ENCODE measurements at regions not wholly inside any gene's neighbourhood (a gene's known extent, or its start where the extent isn't known, plus 50 kb on each side); places are given as distances from the start of the nearest gene placed in this dataset.

DNA sequence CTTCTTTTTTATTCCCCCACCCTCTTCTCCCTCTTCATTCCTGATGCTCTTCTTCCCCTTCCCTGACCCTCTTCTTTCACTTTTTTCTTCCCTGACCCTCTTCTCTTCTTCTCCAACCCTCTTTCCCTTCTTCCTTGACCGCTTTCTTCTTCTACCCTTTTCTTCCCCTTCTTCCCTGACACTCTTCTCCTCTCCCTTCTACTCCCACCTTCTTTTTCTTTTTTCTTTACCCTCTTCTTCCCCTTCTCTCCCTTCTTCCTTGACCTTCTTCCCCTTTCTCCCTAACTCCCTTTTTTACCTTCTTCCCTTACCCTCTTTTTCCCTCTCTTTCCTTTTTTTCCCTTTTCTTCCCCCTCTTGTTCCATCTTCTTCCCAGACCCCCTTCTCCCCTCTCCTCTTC lies 931.3 kb downstream of the UQCRFS1 start:
- DNase-seq (ENCODE audit: low read depth, low spot score), result no peak
- Histone ChIP-seq H3K27ac (ENCODE audit: low read length) (no peak overlapping the region), H3K4me3 (ENCODE audit: low read length) (no peak overlapping the region), H3K9me3 (ENCODE audit: control insufficient read depth, insufficient read depth, low read length) (no peaks in the 10 kb centered on the region), H3K27me3 (ENCODE audit: control insufficient read depth, insufficient read depth, low read length) (no peaks in the 10 kb centered on the region), H3K36me3 (ENCODE audit: control insufficient read depth, insufficient read depth, low read length) (no peaks in the 10 kb centered on the region), H3K4me1 (ENCODE audit: control insufficient read depth, insufficient read depth, low read length) (no peaks in the 10 kb centered on the region)
- WGBS (ENCODE audit: insufficient coverage, insufficient read length), result no CpG with 5 or more reads among the region's 1 CpG

DNA sequence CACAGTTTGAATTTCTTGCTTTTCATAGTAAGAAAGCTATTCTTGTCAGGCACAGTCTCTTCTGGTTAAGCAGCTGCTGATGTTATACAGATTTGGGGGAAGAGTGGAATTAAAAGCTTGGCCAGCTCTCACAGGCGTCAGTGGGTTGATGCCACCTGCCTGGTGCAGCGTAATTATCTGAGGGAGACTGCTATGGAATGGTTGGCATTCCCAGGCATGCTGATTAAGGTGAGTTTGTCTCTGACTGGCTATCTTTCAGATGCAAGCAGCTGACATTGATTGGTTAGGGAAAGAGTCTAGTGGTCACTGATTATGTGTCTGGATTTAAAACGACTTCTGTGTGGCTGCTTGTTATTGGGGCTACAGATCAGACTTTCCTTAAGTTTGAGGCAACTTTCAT lies 948.4 kb downstream of the UQCRFS1 start:
- WGBS (ENCODE audit: insufficient coverage, insufficient read length), result no CpG with 5 or more reads among the region's 3 CpGs
- no peak for DNase-seq (ENCODE audit: low read depth, low spot score)
- no peaks in the 10 kb centered on the region for H3K9me3 ChIP-seq (ENCODE audit: control insufficient read depth, insufficient read depth, low read length)
- H3K4me3 ChIP-seq (ENCODE audit: low read length), result no peak overlapping the region
- no peaks in the 10 kb centered on the region for H3K36me3 ChIP-seq (ENCODE audit: control insufficient read depth, insufficient read depth, low read length)
- H3K4me1 ChIP-seq (ENCODE audit: control insufficient read depth, insufficient read depth, low read length), result peaks cover 2% of the 10 kb centered on the region; the same call in 1 of the 2 replicates
- H3K27me3 ChIP-seq (ENCODE audit: control insufficient read depth, insufficient read depth, low read length), result no peaks in the 10 kb centered on the region
- no peak overlapping the region for H3K27ac ChIP-seq (ENCODE audit: low read length)

DNA sequence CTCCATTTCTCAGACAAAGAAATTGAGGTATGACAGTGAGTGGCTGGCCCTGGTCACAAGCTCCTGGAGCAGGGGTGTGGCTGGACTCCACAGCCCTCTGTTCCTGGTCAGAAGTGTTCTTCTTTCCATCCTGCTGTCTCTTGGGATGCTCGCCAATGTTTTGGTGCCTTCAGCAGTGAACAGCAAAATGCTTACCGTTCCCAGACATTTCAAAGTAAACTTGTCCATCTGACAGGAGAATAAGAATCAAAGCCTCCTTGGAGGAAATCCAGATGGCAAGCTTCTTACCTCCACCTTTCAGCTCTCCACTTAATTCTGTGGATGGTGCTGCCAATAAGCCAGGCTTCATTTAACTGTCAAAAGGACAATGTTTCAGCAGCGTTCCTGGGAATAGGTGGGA lies 954.1 kb downstream of the UQCRFS1 start:
- Histone ChIP-seq H3K36me3 (ENCODE audit: control insufficient read depth, insufficient read depth, low read length) (no peaks in the 10 kb centered on the region), H3K9me3 (ENCODE audit: control insufficient read depth, insufficient read depth, low read length) (no peaks in the 10 kb centered on the region), H3K4me1 (ENCODE audit: control insufficient read depth, insufficient read depth, low read length) (peaks cover 2% of the 10 kb centered on the region; the same call in 1 of the 2 replicates), H3K27ac (ENCODE audit: low read length) (no peak overlapping the region), H3K4me3 (ENCODE audit: low read length) (no peak overlapping the region), H3K27me3 (ENCODE audit: control insufficient read depth, insufficient read depth, low read length) (no peaks in the 10 kb centered on the region)
- no CpG with 5 or more reads among the region's 3 CpGs for WGBS (ENCODE audit: insufficient coverage, insufficient read length)
- DNase-seq (ENCODE audit: low read depth, low spot score), result no peak

DNA sequence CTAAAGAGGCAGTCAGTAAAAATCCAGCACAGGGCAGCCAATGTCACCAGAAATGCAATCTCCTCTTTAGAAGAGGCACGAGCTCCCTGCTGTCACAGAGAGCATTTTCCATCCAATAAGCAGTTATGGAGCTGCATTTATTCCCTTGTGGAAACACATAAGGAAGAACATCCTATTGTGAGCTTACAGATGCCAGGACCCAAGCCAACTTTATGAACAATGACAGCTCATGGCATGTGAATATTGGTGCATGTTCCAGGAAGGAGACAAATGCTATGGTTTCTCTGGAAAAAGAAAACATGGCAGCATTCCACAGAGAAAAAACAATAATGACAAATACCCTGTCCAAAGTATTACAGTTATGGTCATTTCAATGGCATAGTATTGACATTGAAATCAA lies 955.6 kb downstream of the UQCRFS1 start:
- peaks cover 2% of the 10 kb centered on the region; the same call in 1 of the 2 replicates for H3K4me1 ChIP-seq (ENCODE audit: control insufficient read depth, insufficient read depth, low read length)
- DNase-seq (ENCODE audit: low read depth, low spot score), result no peak
- WGBS (ENCODE audit: insufficient coverage, insufficient read length), result no CpG with 5 or more reads among the region's 1 CpG
- H3K27ac ChIP-seq (ENCODE audit: low read length), result no peak overlapping the region
- H3K4me3 ChIP-seq (ENCODE audit: low read length), result no peak overlapping the region
- H3K9me3 ChIP-seq (ENCODE audit: control insufficient read depth, insufficient read depth, low read length), result no peaks in the 10 kb centered on the region
- H3K27me3 ChIP-seq (ENCODE audit: control insufficient read depth, insufficient read depth, low read length), result no peaks in the 10 kb centered on the region
- no peaks in the 10 kb centered on the region for H3K36me3 ChIP-seq (ENCODE audit: control insufficient read depth, insufficient read depth, low read length)

DNA sequence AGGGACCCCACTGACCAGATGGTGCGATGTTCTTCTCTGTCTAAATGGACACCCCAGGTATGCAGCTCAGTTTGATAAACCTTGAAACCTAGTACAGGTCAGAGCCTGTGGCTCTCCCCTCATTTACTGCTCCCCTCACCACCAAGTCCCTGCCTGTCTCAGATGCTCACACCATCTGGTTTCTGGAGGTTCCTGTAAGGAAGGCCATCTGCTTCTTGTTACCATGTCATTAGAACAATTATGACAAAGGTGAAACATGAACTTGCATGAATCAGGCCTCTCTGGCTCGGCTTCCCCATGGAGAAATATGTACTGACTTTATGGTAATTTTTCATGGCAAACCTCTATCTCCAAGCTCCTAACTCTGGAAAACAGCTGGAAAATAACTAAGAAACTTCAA lies 965.7 kb downstream of the UQCRFS1 start:
- H3K27ac ChIP-seq (ENCODE audit: low read length), result no peak overlapping the region
- H3K4me1 ChIP-seq (ENCODE audit: control insufficient read depth, insufficient read depth, low read length), result no peaks in the 10 kb centered on the region
- no peak overlapping the region for H3K4me3 ChIP-seq (ENCODE audit: low read length)
- no peaks in the 10 kb centered on the region for H3K9me3 ChIP-seq (ENCODE audit: control insufficient read depth, insufficient read depth, low read length)
- H3K27me3 ChIP-seq (ENCODE audit: control insufficient read depth, insufficient read depth, low read length), result no peaks in the 10 kb centered on the region
- no peaks in the 10 kb centered on the region for H3K36me3 ChIP-seq (ENCODE audit: control insufficient read depth, insufficient read depth, low read length)
- no CpG with 5 or more reads among the region's 2 CpGs for WGBS (ENCODE audit: insufficient coverage, insufficient read length)
- DNase-seq (ENCODE audit: low read depth, low spot score), result no peak

GRCh38 chr19:28245937-28246336 lies 967.0 kb downstream of the UQCRFS1 start:
- H3K27ac ChIP-seq (ENCODE audit: low read length), result no peak overlapping the region
- no peak overlapping the region for H3K4me3 ChIP-seq (ENCODE audit: low read length)
- H3K36me3 ChIP-seq (ENCODE audit: control insufficient read depth, insufficient read depth, low read length), result no peaks in the 10 kb centered on the region
- no peaks in the 10 kb centered on the region for H3K27me3 ChIP-seq (ENCODE audit: control insufficient read depth, insufficient read depth, low read length)
- no peak for DNase-seq (ENCODE audit: low read depth, low spot score)
- H3K4me1 ChIP-seq (ENCODE audit: control insufficient read depth, insufficient read depth, low read length), result no peaks in the 10 kb centered on the region
- no CpG with 5 or more reads among the region's 3 CpGs for WGBS (ENCODE audit: insufficient coverage, insufficient read length)
- no peaks in the 10 kb centered on the region for H3K9me3 ChIP-seq (ENCODE audit: control insufficient read depth, insufficient read depth, low read length)

GRCh38 chr19:28244966-28245365 lies 968.0 kb downstream of the UQCRFS1 start:
- no peak overlapping the region for H3K4me3 ChIP-seq (ENCODE audit: low read length)
- no peak overlapping the region for H3K27ac ChIP-seq (ENCODE audit: low read length)
- WGBS (ENCODE audit: insufficient coverage, insufficient read length), result no CpG with 5 or more reads among the region's 6 CpGs
- no peaks in the 10 kb centered on the region for H3K4me1 ChIP-seq (ENCODE audit: control insufficient read depth, insufficient read depth, low read length)
- H3K27me3 ChIP-seq (ENCODE audit: control insufficient read depth, insufficient read depth, low read length), result no peaks in the 10 kb centered on the region
- no peaks in the 10 kb centered on the region for H3K9me3 ChIP-seq (ENCODE audit: control insufficient read depth, insufficient read depth, low read length)
- H3K36me3 ChIP-seq (ENCODE audit: control insufficient read depth, insufficient read depth, low read length), result no peaks in the 10 kb centered on the region
- no peak for DNase-seq (ENCODE audit: low read depth, low spot score)

DNA sequence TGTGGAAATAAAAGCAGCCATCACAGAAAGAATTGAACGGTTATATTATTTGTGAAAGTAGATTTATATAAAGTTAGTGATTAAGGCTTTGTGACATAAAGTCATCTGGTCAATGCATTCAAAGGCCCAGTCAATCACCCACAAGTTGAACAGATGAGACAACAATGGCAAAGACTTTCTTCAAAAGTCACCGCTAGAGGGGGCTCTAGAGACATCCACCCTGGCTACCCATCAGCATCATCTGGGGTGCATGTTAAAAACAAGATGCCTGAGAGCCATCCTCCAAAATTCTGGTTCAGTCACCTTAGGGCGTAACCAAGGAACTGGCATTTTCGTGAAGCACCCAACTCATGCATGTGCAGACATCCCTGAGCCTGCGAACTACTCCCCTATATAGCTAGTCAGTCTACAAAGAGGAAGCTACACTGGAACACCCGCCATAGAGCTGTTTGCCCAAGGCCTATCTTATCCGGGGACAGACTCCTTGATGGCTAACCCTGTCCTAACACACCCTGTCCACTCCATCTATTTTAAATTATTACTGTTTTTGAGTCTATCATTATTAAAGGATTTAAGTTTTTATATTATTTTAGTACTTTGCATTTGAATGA lies 970.5 kb downstream of the UQCRFS1 start:
- DNase-seq (ENCODE audit: low read depth, low spot score), result peak; percentile 50
- no peaks in the 10 kb centered on the region for H3K9me3 ChIP-seq (ENCODE audit: control insufficient read depth, insufficient read depth, low read length)
- no peak overlapping the region for H3K27ac ChIP-seq (ENCODE audit: low read length)
- no peak overlapping the region for H3K4me3 ChIP-seq (ENCODE audit: low read length)
- no peaks in the 10 kb centered on the region for H3K36me3 ChIP-seq (ENCODE audit: control insufficient read depth, insufficient read depth, low read length)
- no peaks in the 10 kb centered on the region for H3K27me3 ChIP-seq (ENCODE audit: control insufficient read depth, insufficient read depth, low read length)
- WGBS (ENCODE audit: insufficient coverage, insufficient read length), result 100% methylated on average over 1 of the region's 7 CpGs
- H3K4me1 ChIP-seq (ENCODE audit: control insufficient read depth, insufficient read depth, low read length), result no peaks in the 10 kb centered on the region

DNA sequence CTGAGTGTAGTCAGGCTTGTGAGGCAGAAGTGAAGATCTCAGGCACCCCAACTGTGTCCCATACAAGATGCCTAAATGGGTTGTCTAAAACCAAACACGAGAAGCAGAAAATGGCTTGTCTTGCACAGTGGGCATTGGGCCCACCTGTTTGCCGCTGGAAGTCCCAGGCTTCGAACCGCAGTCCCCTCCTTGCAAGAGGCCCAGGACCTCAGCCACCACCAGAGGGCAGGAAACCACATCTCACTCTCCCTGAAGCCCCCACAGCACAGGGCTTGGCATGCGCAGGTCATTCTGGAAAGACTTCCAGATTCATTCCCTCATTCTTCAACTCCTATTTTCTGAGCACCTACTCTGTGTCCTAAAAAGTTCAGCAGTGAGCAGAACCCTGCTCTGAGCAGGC lies 973.7 kb downstream of the UQCRFS1 start:
- Histone ChIP-seq H3K27ac (ENCODE audit: low read length) (no peak overlapping the region), H3K4me1 (ENCODE audit: control insufficient read depth, insufficient read depth, low read length) (no peaks in the 10 kb centered on the region), H3K27me3 (ENCODE audit: control insufficient read depth, insufficient read depth, low read length) (no peaks in the 10 kb centered on the region), H3K4me3 (ENCODE audit: low read length) (no peak overlapping the region), H3K36me3 (ENCODE audit: control insufficient read depth, insufficient read depth, low read length) (no peaks in the 10 kb centered on the region), H3K9me3 (ENCODE audit: control insufficient read depth, insufficient read depth, low read length) (no peaks in the 10 kb centered on the region)
- WGBS (ENCODE audit: insufficient coverage, insufficient read length), result no CpG with 5 or more reads among the region's 5 CpGs
- peak; percentile 66 for DNase-seq (ENCODE audit: low read depth, low spot score)

DNA sequence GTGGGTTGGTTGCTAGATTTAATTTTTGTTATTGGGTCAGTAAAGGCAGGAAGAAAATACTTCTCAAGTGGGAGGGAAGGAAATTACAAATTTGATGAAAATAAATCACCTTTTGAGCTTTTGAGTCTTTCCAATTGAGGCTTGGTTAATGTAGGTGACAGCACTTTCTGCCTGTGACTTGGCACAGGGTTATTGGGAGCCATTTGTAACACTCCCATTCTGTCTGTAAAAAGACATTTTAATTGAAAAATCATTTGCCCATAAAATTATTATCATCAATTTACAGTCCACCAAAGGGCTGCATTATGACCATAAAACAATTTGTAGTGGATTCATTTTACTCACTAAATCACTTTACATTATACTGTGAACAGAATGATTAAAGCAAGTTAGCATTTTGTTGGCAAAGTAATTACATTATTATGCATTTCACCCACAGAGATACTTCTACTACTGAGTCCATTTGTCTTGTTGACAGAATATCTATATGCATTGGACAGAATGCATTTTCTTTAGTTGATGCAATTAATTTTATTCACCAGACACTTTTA lies 974.6 kb downstream of the UQCRFS1 start:
- H3K27ac ChIP-seq (ENCODE audit: low read length), result no peak overlapping the region
- DNase-seq (ENCODE audit: low read depth, low spot score), result no peak
- no peaks in the 10 kb centered on the region for H3K27me3 ChIP-seq (ENCODE audit: control insufficient read depth, insufficient read depth, low read length)
- no peaks in the 10 kb centered on the region for H3K4me1 ChIP-seq (ENCODE audit: control insufficient read depth, insufficient read depth, low read length)
- H3K9me3 ChIP-seq (ENCODE audit: control insufficient read depth, insufficient read depth, low read length), result no peaks in the 10 kb centered on the region
- H3K36me3 ChIP-seq (ENCODE audit: control insufficient read depth, insufficient read depth, low read length), result no peaks in the 10 kb centered on the region
- no peak overlapping the region for H3K4me3 ChIP-seq (ENCODE audit: low read length)

- H3K27ac ChIP-seq (ENCODE audit: low read length), result no peak overlapping the region
- WGBS (ENCODE audit: insufficient coverage, insufficient read length), result no CpG with 5 or more reads among the region's 4 CpGs
- DNase-seq (ENCODE audit: low read depth, low spot score), result no peak
Measured at GRCh38 chr19:28235606-28236125, 977.3 kb downstream of the UQCRFS1 start.

More at GRCh38 chr19:28235606-28236125, 977.3 kb downstream of the UQCRFS1 start:
- H3K27me3 ChIP-seq (ENCODE audit: control insufficient read depth, insufficient read depth, low read length), result no peaks in the 10 kb centered on the region
- H3K9me3 ChIP-seq (ENCODE audit: control insufficient read depth, insufficient read depth, low read length), result no peaks in the 10 kb centered on the region
- H3K36me3 ChIP-seq (ENCODE audit: control insufficient read depth, insufficient read depth, low read length), result no peaks in the 10 kb centered on the region
- no peak overlapping the region for H3K4me3 ChIP-seq (ENCODE audit: low read length)
- no peaks in the 10 kb centered on the region for H3K4me1 ChIP-seq (ENCODE audit: control insufficient read depth, insufficient read depth, low read length)

Measured in iPS DF 6.9 (cell line).